SH-SY5Y (cell line): ENCODE measurements at regions not wholly inside any gene's neighbourhood (a gene's known extent, or its start where the extent isn't known, plus 50 kb on each side); places are given as distances from the start of the nearest gene placed in this dataset.

Source experiments
- GATA2 ChIP-seq: IDR thresholded peaks from 2 replicates; pipeline ENCODE4 v1.6.1; 2011; ENCODE audit warnings: mild to moderate bottlenecking, low read depth, low read length
- GATA3 ChIP-seq: IDR thresholded peaks from 2 replicates; pipeline ENCODE4 v1.6.1; 2011; ENCODE audit warnings: low read depth, mild to moderate bottlenecking, low read length, moderate library complexity

DNA sequence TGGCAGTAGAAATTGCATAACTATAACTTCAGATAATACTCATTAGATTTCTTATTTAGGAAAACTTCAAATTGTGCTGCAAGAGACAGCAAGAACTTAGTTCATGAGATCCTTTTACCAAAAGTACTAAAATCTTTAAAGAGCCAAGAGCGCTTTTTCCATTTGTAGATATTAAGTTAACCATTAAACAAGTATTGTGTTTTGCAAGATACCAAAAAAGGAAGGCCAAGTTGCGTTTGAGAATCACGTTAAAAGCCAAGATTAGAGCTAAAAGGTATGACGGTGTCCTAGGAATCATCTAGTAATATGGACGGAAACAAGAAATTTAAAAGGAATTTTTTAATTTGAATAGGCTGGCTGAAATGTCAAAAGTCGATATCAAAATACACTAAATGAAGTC, 361.3 kb upstream of the LYPLAL1 start:
- no peak for TF ChIP-seq GATA3
- no peak for TF ChIP-seq GATA2

DNA sequence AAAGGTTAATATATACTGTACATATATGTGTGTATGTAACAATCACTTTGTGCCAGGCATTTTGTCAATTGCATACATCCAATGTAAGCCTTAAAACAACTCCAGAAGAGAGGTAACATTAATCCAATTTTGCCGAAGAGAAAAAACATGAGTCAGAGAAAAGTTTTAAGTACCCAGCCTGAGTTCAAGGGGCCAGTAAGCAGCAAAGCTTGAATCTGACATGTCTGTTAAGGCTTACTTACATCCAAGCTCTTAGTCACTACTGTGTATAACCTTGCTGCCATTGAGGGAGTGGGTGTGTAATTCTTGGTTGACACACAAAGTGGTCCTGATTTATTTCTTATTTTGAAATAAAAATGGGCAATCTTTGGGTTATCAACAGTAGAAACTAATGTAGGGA, 360.4 kb upstream of the LYPLAL1 start:
- TF ChIP-seq GATA2, result no peak
- TF ChIP-seq GATA3, result no peak

DNA sequence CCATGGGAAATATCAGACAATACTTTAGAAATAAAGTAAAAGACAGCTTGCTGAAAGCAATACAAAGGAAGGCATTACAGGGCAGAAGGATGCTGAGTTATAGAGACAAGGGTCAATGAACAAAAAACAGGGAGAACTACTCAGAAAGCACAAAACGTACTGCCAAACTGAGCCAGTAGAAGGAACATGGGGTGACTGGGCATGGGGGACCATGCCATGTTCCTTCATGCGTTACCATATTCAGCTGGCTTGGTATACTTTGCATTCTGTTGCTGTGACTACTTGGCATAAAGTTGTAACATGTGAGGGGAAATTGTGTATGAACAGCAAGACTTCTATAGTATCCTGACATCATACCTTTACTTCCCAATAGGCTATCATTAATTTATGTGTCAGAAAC, 358.6 kb upstream of the LYPLAL1 start:
- no peak for TF ChIP-seq GATA3
- TF ChIP-seq GATA2, result no peak

DNA sequence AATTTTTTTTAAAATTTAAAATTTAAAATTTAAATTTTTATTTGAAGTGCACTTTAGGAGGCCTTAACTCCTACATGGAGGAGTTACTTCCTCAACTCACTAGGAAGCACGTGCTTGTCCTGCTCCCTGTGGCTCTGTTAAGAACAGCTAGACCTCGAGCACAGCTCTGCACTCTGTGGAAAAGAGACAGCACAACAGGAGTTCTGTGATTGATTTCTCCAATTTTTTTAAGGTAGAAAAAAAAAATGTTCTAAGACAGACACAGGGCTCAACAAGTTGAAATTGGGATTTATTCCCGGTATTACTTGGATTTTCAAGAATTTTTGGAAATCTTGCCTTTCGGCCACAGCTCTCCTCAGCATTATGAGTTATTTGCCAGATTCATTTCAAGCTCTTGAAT, 356.6 kb upstream of the LYPLAL1 start:
- TF ChIP-seq GATA3 (no peak), GATA2 (no peak)

DNA sequence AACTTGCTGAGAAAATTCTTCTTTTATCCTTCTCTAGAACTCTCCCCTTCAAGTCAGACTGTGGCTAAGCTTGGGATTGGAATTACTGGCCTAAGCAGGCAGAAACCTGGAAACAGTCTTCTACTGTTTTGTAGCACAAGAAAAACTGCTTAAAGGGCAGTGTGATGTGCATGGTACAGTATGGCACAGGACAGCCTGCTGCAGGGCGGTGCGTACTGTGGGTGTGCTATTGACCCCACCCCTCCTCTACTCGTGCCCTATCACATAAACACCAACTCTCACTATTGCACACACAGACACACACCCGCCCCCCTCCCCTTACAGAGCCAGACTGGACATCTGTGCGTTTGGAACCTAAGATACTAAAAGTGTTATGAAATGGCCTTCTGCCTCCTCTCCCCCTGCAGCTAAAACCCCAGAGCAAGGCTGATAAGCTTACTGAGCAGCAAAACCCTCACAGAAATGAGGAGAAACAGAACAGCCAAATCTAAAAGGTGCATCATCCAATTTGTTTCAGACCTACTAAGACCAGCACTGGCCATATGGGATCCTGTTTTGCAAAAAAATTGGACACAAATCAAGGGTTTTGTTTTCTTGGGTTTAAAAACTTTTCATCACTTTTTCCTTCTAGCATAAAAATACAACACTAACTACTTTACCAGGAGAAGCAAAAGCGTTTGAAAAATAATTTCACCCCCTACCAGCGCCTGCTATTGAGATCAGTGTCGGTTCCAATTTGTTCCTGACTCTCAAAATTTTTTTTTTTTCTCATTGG, 355.8 kb upstream of the LYPLAL1 start:
- TF ChIP-seq GATA2 (no peak), GATA3 (no peak)

DNA sequence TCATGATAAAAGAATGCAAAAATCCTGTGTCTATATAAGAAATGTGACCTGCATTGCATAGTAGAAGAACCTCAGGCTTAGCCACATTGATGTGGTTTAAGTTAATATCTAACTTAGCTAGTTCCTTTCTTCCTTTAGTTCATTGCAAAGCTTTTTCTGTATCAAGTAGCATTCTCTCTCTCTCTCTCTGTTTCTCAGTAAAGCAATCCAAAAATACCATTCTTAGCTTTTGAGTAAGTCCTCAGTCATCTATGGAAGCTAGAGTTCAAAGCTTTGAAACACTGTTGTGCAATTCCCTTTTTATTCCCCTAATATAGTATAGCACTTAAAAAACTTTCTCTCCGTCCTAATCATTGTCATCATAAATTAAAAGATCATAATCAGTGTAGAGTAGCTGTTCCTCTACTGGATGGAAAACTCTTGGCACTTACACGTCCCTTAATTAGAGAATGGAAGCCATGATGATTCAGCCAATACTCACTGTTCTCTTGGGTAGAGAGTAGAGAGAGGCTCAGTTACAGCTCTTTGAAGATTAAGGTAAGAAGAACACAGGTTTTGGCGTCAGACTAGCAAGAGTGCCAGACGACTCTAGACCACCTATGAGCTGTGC, 350.3 kb upstream of the LYPLAL1 start:
- no peak for TF ChIP-seq GATA2
- no peak for TF ChIP-seq GATA3

DNA sequence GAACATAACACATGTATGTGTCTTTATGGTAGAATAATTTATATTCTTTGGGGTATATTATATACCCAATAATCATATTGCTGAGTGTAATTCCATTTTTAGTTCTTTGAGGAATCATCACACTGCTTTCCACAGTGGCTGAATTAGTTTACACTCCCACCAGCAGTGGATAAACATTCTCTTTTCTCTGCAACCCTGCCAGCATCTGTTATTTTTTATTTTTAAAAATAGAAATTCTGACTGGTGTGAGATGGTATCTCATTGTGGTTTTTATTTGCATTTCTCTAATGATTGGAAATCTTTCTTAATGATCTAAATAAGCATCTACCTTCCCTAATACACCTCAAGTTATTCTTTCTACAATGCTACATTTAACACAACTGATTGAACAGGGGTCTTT, 346.2 kb upstream of the LYPLAL1 start:
- TF ChIP-seq GATA3, result no peak
- no peak for TF ChIP-seq GATA2

DNA sequence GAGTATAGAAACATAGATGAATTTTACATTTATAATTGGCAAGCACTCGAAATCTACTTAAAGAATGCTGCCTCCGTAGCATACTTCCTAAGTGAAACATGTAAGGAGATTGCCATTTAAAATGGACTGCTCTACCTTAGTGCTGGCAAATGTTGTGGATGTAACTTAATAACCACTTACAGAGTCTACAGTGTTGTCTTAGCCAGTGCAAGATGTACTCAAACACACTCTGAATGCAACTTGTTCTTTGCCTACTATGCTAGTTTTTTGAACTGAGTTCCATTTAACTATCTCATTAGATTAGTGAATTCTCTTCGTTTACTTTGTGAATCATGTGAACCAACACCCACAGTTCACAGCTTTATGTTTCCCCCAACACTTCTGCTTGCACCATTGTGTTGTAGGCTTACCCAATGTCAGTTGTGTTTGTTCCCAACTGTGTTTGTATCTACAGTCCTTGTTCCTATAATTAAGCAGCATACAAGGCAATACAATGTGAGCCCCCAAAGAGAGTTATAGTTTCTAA, 345.5 kb upstream of the LYPLAL1 start:
- TF ChIP-seq GATA2 (no peak), GATA3 (no peak)

DNA sequence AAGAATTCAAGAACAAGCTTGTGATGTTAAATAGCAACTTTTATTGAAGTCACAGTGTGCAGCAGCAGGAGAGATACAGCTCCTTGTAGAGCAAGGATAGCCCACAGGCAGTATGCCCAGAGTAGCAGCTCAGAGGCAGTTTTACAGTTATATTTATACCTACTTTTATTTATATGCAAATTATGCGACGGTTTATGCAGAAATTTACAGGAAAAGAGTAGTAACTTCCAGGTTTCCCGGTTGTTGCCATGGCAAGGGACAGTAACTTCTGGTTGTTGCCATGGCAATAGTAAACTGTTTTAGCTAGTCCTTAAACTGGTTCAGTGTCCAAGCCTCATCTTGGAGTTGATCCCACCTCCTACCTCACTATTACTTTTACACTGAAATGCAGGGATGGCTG, 344.6 kb upstream of the LYPLAL1 start:
- no peak for TF ChIP-seq GATA2
- TF ChIP-seq GATA3, result no peak

DNA sequence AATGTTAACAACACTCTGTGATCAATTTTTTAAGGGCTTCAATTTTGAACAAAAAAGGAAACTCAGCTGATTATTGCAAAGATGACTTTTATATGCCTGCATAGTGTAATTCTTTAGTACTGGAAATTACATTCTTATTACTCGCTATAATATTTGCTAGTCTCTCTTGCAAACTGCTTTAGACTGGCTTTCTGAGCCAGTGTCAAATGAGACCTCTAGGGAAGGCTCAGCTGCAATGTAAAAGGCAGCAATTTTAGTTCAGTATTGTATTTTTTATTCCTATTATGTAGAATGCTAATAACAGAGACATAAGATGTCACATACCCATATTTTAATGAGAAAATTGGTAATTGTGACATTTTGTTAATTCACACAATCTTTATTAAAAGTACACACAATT, 338.1 kb upstream of the LYPLAL1 start:
- TF ChIP-seq GATA2 (no peak), GATA3 (no peak)

DNA sequence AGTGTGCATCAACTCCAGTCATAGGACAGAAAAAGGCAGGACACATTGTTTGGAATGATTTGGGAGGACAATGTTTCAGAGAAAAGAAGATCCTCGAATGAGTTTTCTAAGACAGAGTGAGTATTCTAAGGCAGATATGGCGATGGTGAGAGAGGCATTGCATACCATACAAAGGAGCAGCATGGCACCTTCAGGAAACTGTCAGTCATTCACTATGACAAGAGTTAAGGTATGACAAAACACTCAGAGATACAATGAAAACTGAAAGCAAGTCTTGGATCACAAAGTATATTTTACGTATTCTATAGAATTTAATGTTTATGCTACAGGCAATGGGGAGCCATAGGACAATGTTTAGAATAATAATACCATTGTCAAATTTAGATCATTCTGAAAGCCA, 337.4 kb upstream of the LYPLAL1 start:
- TF ChIP-seq GATA2 (no peak), GATA3 (no peak)

DNA sequence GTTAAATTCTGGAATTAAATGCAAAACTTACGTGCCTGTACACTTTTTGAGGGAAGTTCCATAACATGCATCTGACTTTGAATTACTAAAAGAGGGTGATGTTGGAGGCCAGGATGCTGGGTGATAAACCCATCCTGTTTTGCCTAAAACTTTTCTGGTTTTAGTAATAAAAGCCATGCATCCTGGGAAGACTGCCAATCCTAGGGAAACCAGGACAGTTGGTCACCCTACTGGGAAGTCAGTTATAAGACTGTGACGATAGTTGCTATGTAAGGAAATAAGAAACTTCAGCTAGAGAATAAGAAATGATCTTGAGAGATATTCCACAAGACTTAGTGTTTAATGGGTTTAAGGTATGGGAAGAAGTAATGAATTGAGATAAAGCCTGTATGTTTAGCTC, 336.6 kb upstream of the LYPLAL1 start:
- TF ChIP-seq GATA3 (no peak), GATA2 (no peak)

DNA sequence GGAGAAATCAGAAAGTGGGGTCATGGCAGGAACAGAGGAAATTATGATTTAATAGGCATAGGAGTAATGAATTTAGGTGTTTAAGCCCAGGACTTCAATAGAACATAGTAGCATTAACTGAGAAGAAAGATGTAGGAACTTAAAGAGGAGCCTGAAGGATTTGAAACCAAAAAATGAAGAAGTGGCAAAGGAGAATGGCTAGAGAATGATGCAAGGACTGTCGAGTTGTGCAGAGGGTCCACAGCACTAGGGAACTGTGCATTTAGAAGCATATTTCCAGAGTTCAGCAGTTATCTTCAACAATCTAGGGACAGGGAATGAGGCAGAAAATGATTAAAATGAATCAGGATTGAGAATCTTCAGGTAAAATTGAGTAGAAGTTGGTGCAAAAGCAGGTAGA, 328.1 kb upstream of the LYPLAL1 start:
- TF ChIP-seq GATA2 (no peak), GATA3 (no peak)

DNA sequence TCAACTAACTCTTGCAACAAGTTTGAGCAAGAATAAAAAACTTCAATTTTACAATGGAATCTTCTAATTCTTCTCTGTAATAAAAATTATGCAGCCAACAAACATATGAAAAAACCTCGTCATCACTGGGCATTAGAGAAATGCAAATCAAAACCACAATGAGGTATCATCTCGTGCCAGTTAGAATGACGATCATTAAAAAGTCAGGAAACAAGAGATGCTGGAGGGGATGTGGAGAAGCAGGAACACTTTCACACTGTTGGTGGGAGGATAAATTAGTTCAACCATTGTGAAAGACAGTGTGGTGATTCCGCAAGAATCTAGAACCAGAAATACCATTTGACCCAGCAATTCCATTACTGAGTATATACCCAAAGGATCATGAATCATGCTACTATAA, 327.5 kb upstream of the LYPLAL1 start:
- TF ChIP-seq GATA2, result no peak
- no peak for TF ChIP-seq GATA3

DNA sequence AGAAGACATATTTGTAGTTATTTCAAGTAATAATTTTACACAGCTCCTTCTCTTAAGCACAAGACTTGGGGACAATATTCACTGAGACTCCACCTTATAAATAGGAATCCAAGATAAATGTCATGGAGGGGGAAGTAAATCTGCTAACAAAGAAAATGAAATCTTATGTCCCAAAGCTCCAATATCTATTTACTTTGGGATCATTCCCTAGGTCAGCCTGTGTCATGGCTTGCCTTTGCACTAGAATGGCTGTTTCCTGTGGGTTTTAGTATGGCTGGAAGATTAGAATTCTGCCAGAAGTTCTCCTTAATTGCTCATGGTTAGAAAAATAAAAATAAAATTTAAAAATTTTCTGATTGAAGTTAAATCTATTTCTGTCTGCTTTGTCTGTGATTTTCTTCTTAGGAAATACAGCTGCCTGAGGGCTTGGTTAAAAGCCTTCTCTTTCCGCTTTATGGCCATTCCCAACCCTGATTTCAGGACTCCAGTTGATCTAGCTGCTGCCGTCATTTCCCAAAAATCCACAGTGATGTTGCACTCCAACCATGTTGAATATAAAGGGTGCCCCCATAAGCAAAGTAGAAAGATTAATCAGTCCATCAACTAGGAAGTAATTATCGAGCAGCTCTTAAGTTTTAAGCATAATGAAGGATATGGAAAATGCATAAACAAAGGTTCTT, 326.4 kb upstream of the LYPLAL1 start:
- TF ChIP-seq GATA3 (no peak), GATA2 (no peak)
